ENCODE measurements at regions not wholly inside any gene's neighbourhood (a gene's known extent, or its start where the extent isn't known, plus 50 kb on each side); places are given as distances from the start of the nearest gene placed in this dataset.

DNA sequence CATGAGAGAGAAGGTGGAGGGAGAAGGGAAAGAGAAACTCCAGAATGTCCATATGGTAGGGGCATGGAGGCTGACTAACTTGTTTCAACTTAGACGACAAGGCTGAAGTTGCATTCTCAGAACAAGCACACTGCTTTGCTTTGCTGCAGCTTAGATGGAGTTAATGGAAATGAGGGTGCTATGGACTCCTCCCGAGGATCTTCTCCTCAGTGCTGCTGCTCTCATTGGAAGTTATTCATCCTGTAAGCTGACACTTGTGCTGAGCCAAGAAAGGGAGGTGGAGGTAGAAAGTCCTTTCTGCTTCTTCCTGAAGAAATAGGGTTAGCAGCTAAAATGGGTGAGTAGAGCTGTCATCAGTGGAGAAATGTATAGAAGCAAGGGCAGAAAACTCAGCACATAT is 215.3 kb downstream of the SEC16B start:
- TF ChIP-seq POLR2AphosphoS5 (IDR thresholded peaks at IDR 0.05) (no peak), POLR2A (IDR thresholded peaks at IDR 0.05) (no peak), EP300 (IDR thresholded peaks at IDR 0.05) (no peak)
- TF ChIP-seq, protein P1, sequence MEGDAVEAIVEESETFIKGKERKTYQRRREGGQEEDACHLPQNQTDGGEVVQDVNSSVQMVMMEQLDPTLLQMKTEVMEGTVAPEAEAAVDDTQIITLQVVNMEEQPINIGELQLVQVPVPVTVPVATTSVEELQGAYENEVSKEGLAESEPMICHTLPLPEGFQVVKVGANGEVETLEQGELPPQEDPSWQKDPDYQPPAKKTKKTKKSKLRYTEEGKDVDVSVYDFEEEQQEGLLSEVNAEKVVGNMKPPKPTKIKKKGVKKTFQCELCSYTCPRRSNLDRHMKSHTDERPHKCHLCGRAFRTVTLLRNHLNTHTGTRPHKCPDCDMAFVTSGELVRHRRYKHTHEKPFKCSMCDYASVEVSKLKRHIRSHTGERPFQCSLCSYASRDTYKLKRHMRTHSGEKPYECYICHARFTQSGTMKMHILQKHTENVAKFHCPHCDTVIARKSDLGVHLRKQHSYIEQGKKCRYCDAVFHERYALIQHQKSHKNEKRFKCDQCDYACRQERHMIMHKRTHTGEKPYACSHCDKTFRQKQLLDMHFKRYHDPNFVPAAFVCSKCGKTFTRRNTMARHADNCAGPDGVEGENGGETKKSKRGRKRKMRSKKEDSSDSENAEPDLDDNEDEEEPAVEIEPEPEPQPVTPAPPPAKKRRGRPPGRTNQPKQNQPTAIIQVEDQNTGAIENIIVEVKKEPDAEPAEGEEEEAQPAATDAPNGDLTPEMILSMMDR (IDR thresholded peaks at IDR 0.05), result no peak
